ENCODE measurements at regions not wholly inside any gene's neighbourhood (a gene's known extent, or its start where the extent isn't known, plus 50 kb on each side); places are given as distances from the start of the nearest gene placed in this dataset.

GRCh38 chr6:2566048-2566447 is 184.7 kb downstream of the MYLK4 start:
- no peaks in the 10 kb centered on the region for H3K27me3 ChIP-seq
- H3K79me2 ChIP-seq, result no peaks in the 10 kb centered on the region
- H2AFZ ChIP-seq, result no peak overlapping the region
- H3K27ac ChIP-seq, result no peak overlapping the region
- no peak overlapping the region for H3K4me3 ChIP-seq
- no peak for TF ChIP-seq EZH2 (IDR thresholded peaks at IDR 0.05; ENCODE audit: borderline replicate concordance)
- TF ChIP-seq EZH2phosphoT487 (IDR thresholded peaks at IDR 0.05; ENCODE audit: low read depth, severe bottlenecking, unreplicated experiment), result no peak
- no peak for TF ChIP-seq CTCF (IDR thresholded peaks at IDR 0.05; ENCODE audit: poor library complexity)
- peaks cover 22% of the 10 kb centered on the region for H3K4me1 ChIP-seq (ENCODE audit: insufficient read depth)
- 93% methylated on average over 1 of the region's 1 CpG for WGBS (ENCODE audit: low lambda C conversion rate, missing lambda C conversion rate)
- no peaks in the 10 kb centered on the region for H4K20me1 ChIP-seq (ENCODE audit: insufficient read depth, poor library complexity, severe bottlenecking)
- no peaks in the 10 kb centered on the region for H3K9me3 ChIP-seq (ENCODE audit: low read depth)
- H3K4me2 ChIP-seq, result no peak overlapping the region
- no peak for DNase-seq (ENCODE audit: low spot score)
- H3K36me3 ChIP-seq (replicated peaks; ENCODE audit: insufficient read depth, low read depth), result no peaks in the 10 kb centered on the region
- H3K9me2 ChIP-seq (replicated peaks; ENCODE audit: insufficient read depth), result no peaks in the 10 kb centered on the region

- no peaks in the 10 kb centered on the region for H3K79me2 ChIP-seq
- H4K20me1 ChIP-seq (ENCODE audit: insufficient read depth, poor library complexity, severe bottlenecking), result no peaks in the 10 kb centered on the region
- no peak overlapping the region for H2AFZ ChIP-seq
- H3K4me1 ChIP-seq (ENCODE audit: insufficient read depth), result peaks cover 22% of the 10 kb centered on the region
- 50% methylated on average over 5 of the region's 5 CpGs for WGBS (ENCODE audit: low lambda C conversion rate, missing lambda C conversion rate)
- H3K9me2 ChIP-seq (replicated peaks; ENCODE audit: insufficient read depth), result no peaks in the 10 kb centered on the region
- no peak overlapping the region for H3K4me2 ChIP-seq
- no peak for DNase-seq (ENCODE audit: low spot score)
- no peaks in the 10 kb centered on the region for H3K9me3 ChIP-seq (ENCODE audit: low read depth)
- no peak for TF ChIP-seq EZH2phosphoT487 (IDR thresholded peaks at IDR 0.05; ENCODE audit: low read depth, severe bottlenecking, unreplicated experiment)
- TF ChIP-seq CTCF (IDR thresholded peaks at IDR 0.05; ENCODE audit: poor library complexity), result no peak
- no peak for TF ChIP-seq EZH2 (IDR thresholded peaks at IDR 0.05; ENCODE audit: borderline replicate concordance)
- H3K27me3 ChIP-seq, result no peaks in the 10 kb centered on the region
- H3K4me3 ChIP-seq, result no peak overlapping the region
- peak overlapping the region; percentile 52 for H3K27ac ChIP-seq
- no peaks in the 10 kb centered on the region for H3K36me3 ChIP-seq (replicated peaks; ENCODE audit: insufficient read depth, low read depth)
These were observed 185.2 kb downstream of the MYLK4 start for GRCh38 chr6:2565499-2565898.

- no peaks in the 10 kb centered on the region for H3K9me3 ChIP-seq (ENCODE audit: low read depth)
- peak; percentile 20 for DNase-seq (ENCODE audit: low spot score)
- no peaks in the 10 kb centered on the region for H4K20me1 ChIP-seq (ENCODE audit: insufficient read depth, poor library complexity, severe bottlenecking)
- TF ChIP-seq EZH2 (IDR thresholded peaks at IDR 0.05; ENCODE audit: borderline replicate concordance) (no peak), CTCF (IDR thresholded peaks at IDR 0.05; ENCODE audit: poor library complexity) (no peak), EZH2phosphoT487 (IDR thresholded peaks at IDR 0.05; ENCODE audit: low read depth, severe bottlenecking, unreplicated experiment) (no peak)
- H3K4me1 ChIP-seq (ENCODE audit: insufficient read depth), result peaks cover 22% of the 10 kb centered on the region
- peak overlapping the region; percentile 84 for H3K27ac ChIP-seq
- H3K27me3 ChIP-seq, result no peaks in the 10 kb centered on the region
- H3K4me3 ChIP-seq, result no peak overlapping the region
- no peaks in the 10 kb centered on the region for H3K36me3 ChIP-seq (replicated peaks; ENCODE audit: insufficient read depth, low read depth)
- 25% methylated on average over 6 of the region's 6 CpGs for WGBS (ENCODE audit: low lambda C conversion rate, missing lambda C conversion rate)
- no peaks in the 10 kb centered on the region for H3K9me2 ChIP-seq (replicated peaks; ENCODE audit: insufficient read depth)
- no peaks in the 10 kb centered on the region for H3K79me2 ChIP-seq
- peak overlapping the region; percentile 51 for H3K4me2 ChIP-seq
- peak overlapping the region; percentile 50 for H2AFZ ChIP-seq
These were observed 187.1 kb downstream of the MYLK4 start for GRCh38 chr6:2563635-2564034.

Measured in hepatocyte (in vitro differentiated cells).